GM18870 (cell line): ENCODE measurements at regions not wholly inside any gene's neighbourhood (a gene's known extent, or its start where the extent isn't known, plus 50 kb on each side); places are given as distances from the start of the nearest gene placed in this dataset.
A peak's percentile ranks its signal among the peaks of the same experiment; 100 is the strongest.

Experiments
- ATAC-seq: cut with Tn5 transposase; IDR thresholded peaks from one replicate; pipeline ENCODE4 v1.9.1; 2021; ENCODE audit warnings: moderate library complexity; ENCODE audit not compliant: unreplicated experiment

- no peak for ATAC-seq
Measured at GRCh38 chr5:54693936-54694657, 176.5 kb downstream of the SNX18 start.

- no peak for ATAC-seq
Measured at GRCh38 chr5:54692631-54693030, 175.1 kb downstream of the SNX18 start.

- ATAC-seq = no peak
Measured at GRCh38 chr5:54691656-54692055, 174.1 kb downstream of the SNX18 start.

GRCh38 chr5:54689411-54690251, 172.1 kb downstream of the SNX18 start:
- ATAC-seq = no peak

GRCh38 chr5:54680998-54681397, 163.4 kb downstream of the SNX18 start:
- no peak for ATAC-seq

GRCh38 chr5:54679686-54680085, 162.1 kb downstream of the SNX18 start:
- no peak for ATAC-seq

- ATAC-seq = no peak
Measured at GRCh38 chr5:54678737-54679136, 161.2 kb downstream of the SNX18 start.

GRCh38 chr5:54676481-54677340, 159.2 kb downstream of the SNX18 start:
- no peak for ATAC-seq

GRCh38 chr5:54673523-54674225, 156.1 kb downstream of the SNX18 start:
- peak; percentile 55 for ATAC-seq

GRCh38 chr5:54672871-54673270, 155.3 kb downstream of the SNX18 start:
- ATAC-seq = no peak

- no peak for ATAC-seq
Measured at GRCh38 chr5:54671681-54672080, 154.1 kb downstream of the SNX18 start.

- no peak for ATAC-seq
Measured at GRCh38 chr5:54671111-54671531, 153.6 kb downstream of the SNX18 start.

GRCh38 chr5:54670281-54670680, 152.7 kb downstream of the SNX18 start:
- no peak for ATAC-seq

GRCh38 chr5:54669845-54670244, 152.3 kb downstream of the SNX18 start:
- ATAC-seq = no peak

- ATAC-seq = no peak
Measured at GRCh38 chr5:54669285-54669684, 151.7 kb downstream of the SNX18 start.

- no peak for ATAC-seq
Measured at GRCh38 chr5:54668096-54668495, 150.5 kb downstream of the SNX18 start.

- ATAC-seq = no peak
Measured at GRCh38 chr5:54667136-54667535, 149.6 kb downstream of the SNX18 start.

GRCh38 chr5:54663866-54664265, 146.3 kb downstream of the SNX18 start:
- ATAC-seq = no peak

- ATAC-seq = no peak
Measured at GRCh38 chr5:54661111-54661510, 143.6 kb downstream of the SNX18 start.

GRCh38 chr5:54659700-54660131, 142.2 kb downstream of the SNX18 start:
- ATAC-seq = no peak

GRCh38 chr5:54658010-54658409, 140.5 kb downstream of the SNX18 start:
- no peak for ATAC-seq
